ENCODE measurements at regions not wholly inside any gene's neighbourhood (a gene's known extent, or its start where the extent isn't known, plus 50 kb on each side); places are given as distances from the start of the nearest gene placed in this dataset.

DNA sequence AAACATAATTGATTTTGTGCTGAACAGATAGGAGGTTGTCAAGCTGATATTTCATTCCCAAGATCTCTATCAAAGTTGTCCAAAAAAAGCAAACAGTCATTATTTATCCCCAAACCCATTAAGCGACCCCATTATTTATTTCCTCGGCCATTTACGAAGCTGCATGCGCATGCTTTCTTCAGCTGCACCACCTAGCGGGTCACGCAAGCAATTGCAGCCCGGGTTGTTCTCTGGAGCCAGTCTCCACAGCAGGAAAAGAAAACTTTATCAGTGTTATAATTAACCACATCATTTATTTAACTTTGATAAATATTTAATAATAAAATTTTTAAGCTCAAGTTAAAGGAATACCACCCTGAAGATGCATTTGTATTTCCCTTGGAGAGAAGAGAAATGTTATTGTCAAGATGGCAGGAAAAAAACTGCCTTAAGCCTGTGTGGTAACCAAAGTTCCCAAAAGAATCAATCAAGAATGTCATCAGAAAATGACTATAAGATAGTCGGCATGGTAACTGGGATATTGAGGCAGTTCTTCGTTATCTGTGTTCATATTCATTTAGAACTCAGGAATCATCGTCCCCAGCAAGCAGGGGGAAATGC is 304.7 kb downstream of the FBXO15 start:
- no CpG with 5 or more reads among the region's 10 CpGs for WGBS (ENCODE audit: extremely low coverage, insufficient read length, low lambda C conversion rate)
- Histone ChIP-seq H4K91ac (ENCODE audit: insufficient read length, low read depth, low read length) (no peak overlapping the region), H3K4ac (ENCODE audit: low read depth, low read length) (no peak overlapping the region), H3K23ac (ENCODE audit: insufficient read length, low read depth, low read length) (no peak overlapping the region), H2AFZ (ENCODE audit: low read length) (no peak overlapping the region), H3T11ph (ENCODE audit: low read length) (no peak overlapping the region), H2BK12ac (ENCODE audit: insufficient read length, low read depth, low read length) (no peak overlapping the region), H3K27me3 (ENCODE audit: insufficient read depth, low read length) (no peaks in the 10 kb centered on the region), H2BK20ac (ENCODE audit: low read depth, low read length, poor library complexity, severe bottlenecking) (no peak overlapping the region), H3K4me1 (ENCODE audit: insufficient read depth, low read length) (no peaks in the 10 kb centered on the region), H4K20me1 (ENCODE audit: control insufficient read depth, insufficient read depth, insufficient read length) (no peaks in the 10 kb centered on the region), H3K4me2 (ENCODE audit: insufficient read depth, insufficient read length, low read length) (no peak overlapping the region), H4K8ac (replicated peaks; ENCODE audit: insufficient read length, low read depth, low read length) (no peak overlapping the region), H3K9ac (ENCODE audit: extremely low read depth, insufficient read length, low read length) (no peak overlapping the region), H2BK5ac (ENCODE audit: insufficient read length, low read length) (no peak overlapping the region), H4K5ac (ENCODE audit: insufficient read length, low read depth, low read length) (no peak overlapping the region), H3K23me2 (ENCODE audit: insufficient read length, low read depth, low read length, poor library complexity, severe bottlenecking) (no peaks in the 10 kb centered on the region), H3K79me2 (ENCODE audit: insufficient read depth, low read length) (no peaks in the 10 kb centered on the region), H2BK15ac (ENCODE audit: low read depth, low read length) (no peak overlapping the region), H3K9me3 (ENCODE audit: control insufficient read depth, low read depth, low read length) (no peaks in the 10 kb centered on the region), H3K56ac (ENCODE audit: insufficient read length, low read depth, low read length) (no peak overlapping the region), H3K18ac (ENCODE audit: insufficient read length, low read depth, low read length) (no peak overlapping the region), H3K14ac (ENCODE audit: insufficient read depth, low read length) (no peak overlapping the region), H2AK5ac (ENCODE audit: insufficient read length, low read length) (no peak overlapping the region), H2BK120ac (ENCODE audit: low read depth, low read length, poor library complexity, severe bottlenecking) (no peak overlapping the region), H3K79me1 (ENCODE audit: insufficient read depth, low read depth, low read length, poor library complexity, severe bottlenecking) (no peaks in the 10 kb centered on the region), H3K27ac (ENCODE audit: insufficient read length, low read depth, low read length) (no peak overlapping the region)
- H3K36me3 Mint-ChIP-seq (ENCODE audit: insufficient read depth in 1 of 3, low read depth in 3 of 3): no peaks in the 10 kb centered on the region
- H3K4me3 Mint-ChIP-seq: no peak overlapping the region
- peak; percentile 44 for DNase-seq
- peaks cover 15 to 18% of the 10 kb centered on the region in 2 experiments for H3K4me1 Mint-ChIP-seq
- H3K9me3 Mint-ChIP-seq: no peaks in the 10 kb centered on the region
- TF ChIP-seq, protein P1, sequence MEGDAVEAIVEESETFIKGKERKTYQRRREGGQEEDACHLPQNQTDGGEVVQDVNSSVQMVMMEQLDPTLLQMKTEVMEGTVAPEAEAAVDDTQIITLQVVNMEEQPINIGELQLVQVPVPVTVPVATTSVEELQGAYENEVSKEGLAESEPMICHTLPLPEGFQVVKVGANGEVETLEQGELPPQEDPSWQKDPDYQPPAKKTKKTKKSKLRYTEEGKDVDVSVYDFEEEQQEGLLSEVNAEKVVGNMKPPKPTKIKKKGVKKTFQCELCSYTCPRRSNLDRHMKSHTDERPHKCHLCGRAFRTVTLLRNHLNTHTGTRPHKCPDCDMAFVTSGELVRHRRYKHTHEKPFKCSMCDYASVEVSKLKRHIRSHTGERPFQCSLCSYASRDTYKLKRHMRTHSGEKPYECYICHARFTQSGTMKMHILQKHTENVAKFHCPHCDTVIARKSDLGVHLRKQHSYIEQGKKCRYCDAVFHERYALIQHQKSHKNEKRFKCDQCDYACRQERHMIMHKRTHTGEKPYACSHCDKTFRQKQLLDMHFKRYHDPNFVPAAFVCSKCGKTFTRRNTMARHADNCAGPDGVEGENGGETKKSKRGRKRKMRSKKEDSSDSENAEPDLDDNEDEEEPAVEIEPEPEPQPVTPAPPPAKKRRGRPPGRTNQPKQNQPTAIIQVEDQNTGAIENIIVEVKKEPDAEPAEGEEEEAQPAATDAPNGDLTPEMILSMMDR (conservative IDR thresholded peaks at IDR 0.05): peak; percentile 93
- H3K27ac Mint-ChIP-seq: 0 out of 7 replicates have a peak overlapping the region, but pooled peaks of 1 of the 3 experiments have one; percentile 68
- no peaks in the 10 kb centered on the region; the same call in 1 of the 2 replicates for H3K27me3 Mint-ChIP-seq (ENCODE audit: low read depth)

Data from H9 (cell line).